ENCODE measurements at regions not wholly inside any gene's neighbourhood (a gene's known extent, or its start where the extent isn't known, plus 50 kb on each side); places are given as distances from the start of the nearest gene placed in this dataset.

GRCh38 chr7:152984421-152984820 lies 224.9 kb downstream of the ACTR3B start:
- ATAC-seq (ENCODE audit: low FRiP score in 2 of 2) (no peak), DNase-seq (no peak)
- Histone ChIP-seq H3K36me3 (no peaks in the 10 kb centered on the region), H3K9me3 (no peaks in the 10 kb centered on the region), H3K27ac (no peak overlapping the region), H3K4me1 (no peaks in the 10 kb centered on the region), H3K27me3 (no peaks in the 10 kb centered on the region), H3K4me3 (no peak overlapping the region)
- no peak for TF ChIP-seq POLR2A (IDR thresholded peaks at IDR 0.05)
- TF ChIP-seq POLR2AphosphoS5 (IDR thresholded peaks at IDR 0.05), result no peak
- no peak for TF ChIP-seq EP300 (IDR thresholded peaks at IDR 0.05)
- TF ChIP-seq CTCF (IDR thresholded peaks at IDR 0.05), result no peak
- 47 to 62% methylated on average over 4 of the region's 4 CpGs for WGBS, 2 donors

DNA sequence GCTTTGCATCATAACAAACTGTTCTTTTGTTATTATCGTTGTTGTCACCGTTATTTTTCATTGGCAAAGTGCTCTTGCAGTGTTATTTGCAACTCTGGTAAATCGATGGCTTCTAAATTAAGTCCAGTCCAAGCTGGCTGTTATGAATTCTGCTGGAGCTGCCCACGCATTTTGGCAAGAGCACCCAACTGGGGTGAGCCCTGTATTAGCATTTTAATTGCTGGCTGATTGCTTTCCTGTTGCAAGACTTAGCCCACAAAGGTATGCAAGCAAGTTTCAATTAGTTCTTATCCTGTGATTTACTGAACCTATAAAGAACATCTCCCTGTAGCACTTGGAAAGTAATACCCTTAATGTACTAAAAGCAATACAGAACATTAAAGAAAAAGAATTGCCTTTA lies 226.8 kb downstream of the ACTR3B start:
- H3K27me3 ChIP-seq, result no peaks in the 10 kb centered on the region
- no peaks in the 10 kb centered on the region for H3K9me3 ChIP-seq
- no peaks in the 10 kb centered on the region for H3K4me1 ChIP-seq
- H3K36me3 ChIP-seq, result no peaks in the 10 kb centered on the region
- 72 to 81% methylated on average over 4 of the region's 4 CpGs for WGBS, 2 donors
- TF ChIP-seq CTCF (IDR thresholded peaks at IDR 0.05), result no peak
- TF ChIP-seq EP300 (IDR thresholded peaks at IDR 0.05), result no peak
- H3K4me3 ChIP-seq, result no peak overlapping the region
- DNase-seq (no peak), ATAC-seq (ENCODE audit: low FRiP score in 2 of 2) (no peak)
- no peak overlapping the region for H3K27ac ChIP-seq

DNA sequence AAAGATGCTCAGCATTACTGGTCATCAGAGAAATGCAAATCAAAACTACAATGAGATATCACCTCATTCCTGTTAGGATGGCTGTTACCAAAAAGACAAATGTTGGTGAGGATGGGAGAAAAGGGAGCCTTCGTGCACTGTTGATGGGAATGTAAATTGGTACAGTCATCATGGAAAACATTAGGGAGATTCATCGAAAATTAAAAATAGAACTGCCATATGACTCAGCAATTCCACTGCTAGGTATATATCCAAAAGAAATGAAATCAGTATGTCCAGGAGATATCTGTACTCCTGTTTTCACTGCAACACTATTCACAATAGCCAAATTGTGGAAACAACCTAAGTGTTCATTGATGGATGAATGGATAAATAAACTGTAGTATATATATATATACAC lies 228.1 kb downstream of the ACTR3B start:
- Histone ChIP-seq H3K4me1 (no peaks in the 10 kb centered on the region), H3K36me3 (no peaks in the 10 kb centered on the region), H3K27me3 (no peaks in the 10 kb centered on the region), H3K4me3 (no peak overlapping the region), H3K27ac (no peak overlapping the region), H3K9me3 (no peaks in the 10 kb centered on the region)
- TF ChIP-seq EP300 (IDR thresholded peaks at IDR 0.05), result no peak
- TF ChIP-seq POLR2A (IDR thresholded peaks at IDR 0.05), result no peak
- TF ChIP-seq POLR2AphosphoS5 (IDR thresholded peaks at IDR 0.05), result no peak
- TF ChIP-seq CTCF (IDR thresholded peaks at IDR 0.05), result no peak
- 92% methylated on average over 2 of the region's 2 CpGs for WGBS, 2 donors
- DNase-seq, result no peak
- no peak for ATAC-seq (ENCODE audit: low FRiP score in 2 of 2)

DNA sequence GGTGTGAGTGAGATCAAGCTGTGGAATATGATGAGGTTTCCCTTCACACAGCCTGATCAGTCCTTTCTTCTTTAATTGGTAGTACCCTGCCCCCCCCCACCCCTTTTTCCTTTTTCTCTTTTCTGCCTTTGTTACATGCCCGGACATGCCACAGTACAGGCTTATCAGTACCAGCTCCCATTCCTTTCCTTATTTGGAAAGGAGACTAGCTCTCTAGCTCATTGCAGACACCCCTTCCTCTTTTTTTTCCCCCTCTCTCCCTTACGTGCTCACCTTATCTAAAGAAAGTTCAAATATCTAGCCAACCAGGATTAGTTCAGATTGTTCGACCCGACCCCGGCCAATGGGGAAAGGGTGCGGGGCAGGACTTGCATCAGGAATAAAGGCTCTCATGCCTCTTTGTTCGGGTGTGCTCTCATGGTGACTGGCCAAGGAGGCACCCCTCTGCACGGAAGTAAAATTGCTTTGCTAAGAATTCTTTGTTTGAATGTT lies 230.4 kb downstream of the ACTR3B start:
- Histone ChIP-seq H3K4me3 (no peak overlapping the region), H3K4me1 (no peaks in the 10 kb centered on the region), H3K36me3 (no peaks in the 10 kb centered on the region), H3K9me3 (no peaks in the 10 kb centered on the region), H3K27ac (no peak overlapping the region), H3K27me3 (no peaks in the 10 kb centered on the region)
- TF ChIP-seq CTCF (IDR thresholded peaks at IDR 0.05), result no peak
- TF ChIP-seq EP300 (IDR thresholded peaks at IDR 0.05), result no peak
- no peak for TF ChIP-seq POLR2AphosphoS5 (IDR thresholded peaks at IDR 0.05)
- TF ChIP-seq POLR2A (IDR thresholded peaks at IDR 0.05), result no peak
- no peak for DNase-seq
- 46 to 53% methylated on average over 8 of the region's 8 CpGs for WGBS, 2 donors
- ATAC-seq (ENCODE audit: low FRiP score in 2 of 2), result no peak

DNA sequence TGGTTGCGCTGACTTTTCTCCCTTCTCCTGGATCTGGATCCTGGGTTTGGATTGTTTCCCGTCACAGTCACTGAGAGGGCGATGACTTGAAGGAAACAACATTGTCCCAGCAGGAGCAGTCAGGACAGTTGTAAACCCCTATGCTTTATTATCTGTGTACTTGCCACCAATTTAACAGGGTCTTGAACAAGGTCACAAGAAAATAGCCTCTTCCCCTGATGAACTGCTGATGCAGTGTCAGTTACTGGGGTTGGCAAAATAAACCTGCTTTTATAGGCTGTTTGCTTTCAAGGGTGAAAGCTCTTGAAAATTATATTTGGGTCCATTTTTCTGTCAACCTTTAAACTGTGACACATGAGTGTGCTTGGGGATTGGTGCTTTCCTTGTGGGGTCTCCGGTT lies 238.9 kb downstream of the ACTR3B start:
- DNase-seq, result no peak
- Histone ChIP-seq H3K27ac (no peak overlapping the region), H3K27me3 (no peaks in the 10 kb centered on the region), H3K36me3 (no peaks in the 10 kb centered on the region), H3K4me1 (no peaks in the 10 kb centered on the region), H3K4me3 (no peak overlapping the region), H3K9me3 (no peaks in the 10 kb centered on the region)
- 85 to 88% methylated on average over 4 of the region's 4 CpGs for WGBS, 2 donors
- ATAC-seq (ENCODE audit: low FRiP score in 2 of 2), result no peak
- TF ChIP-seq EP300 (IDR thresholded peaks at IDR 0.05) (no peak), CTCF (IDR thresholded peaks at IDR 0.05) (no peak), POLR2A (IDR thresholded peaks at IDR 0.05) (no peak), POLR2AphosphoS5 (IDR thresholded peaks at IDR 0.05) (no peak)
